ENCODE measurements at regions not wholly inside any gene's neighbourhood (a gene's known extent, or its start where the extent isn't known, plus 50 kb on each side); places are given as distances from the start of the nearest gene placed in this dataset.

DNA sequence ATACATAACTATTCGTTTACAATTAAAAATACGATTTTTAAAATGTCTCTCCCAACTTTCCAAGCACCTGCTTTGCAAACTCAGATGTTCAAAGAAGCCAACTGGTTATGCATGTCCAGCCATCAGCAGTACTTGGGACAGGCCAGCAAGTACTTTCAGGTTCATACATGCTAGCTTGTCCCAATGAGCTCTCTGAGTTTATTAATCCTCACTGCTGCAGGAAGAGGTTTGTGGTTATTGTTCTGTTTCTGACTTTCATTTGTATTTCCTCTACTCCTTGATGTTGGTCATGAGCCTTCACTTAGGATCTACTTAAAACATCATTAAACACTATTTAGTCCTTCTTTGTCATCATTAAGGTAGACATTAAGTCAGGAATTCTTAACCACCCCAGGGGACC is 374.1 kb downstream of the LRATD1 start:
- no peak for FAIRE-seq
- TF ChIP-seq CTCF (IDR thresholded peaks at IDR 0.05; ENCODE audit: insufficient read depth, missing control alignments) = no peak
- DNase-seq (ENCODE audit: insufficient read length, low spot score) = no peak

DNA sequence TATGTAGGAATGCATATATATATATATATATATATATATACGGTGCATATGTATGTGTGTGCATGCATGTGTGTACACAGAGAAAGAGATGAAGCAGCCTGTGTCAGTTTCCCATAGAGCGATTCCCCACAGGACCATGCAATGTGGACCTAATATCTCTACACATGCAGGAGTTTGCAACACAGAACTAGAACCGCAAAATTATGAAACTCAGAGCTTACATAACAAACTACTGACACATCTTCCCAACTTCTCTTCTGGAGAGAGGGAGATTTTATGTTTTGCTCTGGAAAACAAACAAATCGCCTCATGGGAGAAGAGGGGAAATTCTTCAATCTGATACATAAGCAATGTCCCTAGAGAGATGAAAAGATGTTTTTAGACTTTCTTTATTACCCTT is 377.2 kb downstream of the LRATD1 start:
- FAIRE-seq (no peak), DNase-seq (ENCODE audit: insufficient read length, low spot score) (no peak)
- TF ChIP-seq CTCF (IDR thresholded peaks at IDR 0.05; ENCODE audit: insufficient read depth, missing control alignments) = no peak

DNA sequence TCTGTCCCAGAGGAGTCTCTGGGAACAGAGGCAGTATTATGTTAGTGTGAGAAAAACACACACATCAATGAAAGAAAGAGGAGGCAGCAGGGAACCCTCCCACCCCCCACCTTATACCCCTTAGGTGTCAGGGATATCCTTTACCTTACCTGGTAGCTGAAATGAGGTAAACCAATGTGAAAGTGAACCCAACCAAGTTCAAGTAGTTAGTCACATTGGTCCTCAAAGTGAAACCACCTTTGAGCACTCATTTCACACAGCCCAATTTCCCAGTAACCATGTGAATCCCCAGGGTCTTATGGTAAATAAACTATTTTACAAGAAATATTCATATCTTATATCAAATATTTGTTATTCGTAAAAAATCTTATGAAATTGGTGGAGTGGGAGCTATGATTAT is 377.8 kb downstream of the LRATD1 start:
- TF ChIP-seq CTCF (IDR thresholded peaks at IDR 0.05; ENCODE audit: insufficient read depth, missing control alignments) = no peak
- DNase-seq (ENCODE audit: insufficient read length, low spot score) (no peak), FAIRE-seq (no peak)

DNA sequence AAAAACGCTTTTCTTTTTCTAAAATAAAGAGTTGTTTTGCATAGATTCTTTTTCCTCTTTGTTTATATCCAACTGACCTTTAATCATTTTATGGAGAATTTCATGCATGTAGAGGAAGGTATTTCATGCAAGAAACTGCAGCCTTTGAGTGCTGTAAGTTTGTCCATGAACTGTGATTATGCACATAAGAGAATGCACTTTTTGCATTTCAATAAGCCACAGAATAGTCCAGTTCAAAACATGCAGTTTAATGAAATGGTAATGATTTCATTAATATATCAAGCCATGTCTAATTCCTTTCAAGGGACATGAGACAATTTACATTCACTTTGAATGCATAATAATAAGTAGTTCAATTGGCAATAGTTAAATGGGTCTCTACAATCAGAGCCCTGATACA is 386.3 kb downstream of the LRATD1 start:
- peak; percentile 73 for FAIRE-seq
- no peak for TF ChIP-seq CTCF (IDR thresholded peaks at IDR 0.05; ENCODE audit: insufficient read depth, missing control alignments)
- DNase-seq (ENCODE audit: insufficient read length, low spot score) = no peak

DNA sequence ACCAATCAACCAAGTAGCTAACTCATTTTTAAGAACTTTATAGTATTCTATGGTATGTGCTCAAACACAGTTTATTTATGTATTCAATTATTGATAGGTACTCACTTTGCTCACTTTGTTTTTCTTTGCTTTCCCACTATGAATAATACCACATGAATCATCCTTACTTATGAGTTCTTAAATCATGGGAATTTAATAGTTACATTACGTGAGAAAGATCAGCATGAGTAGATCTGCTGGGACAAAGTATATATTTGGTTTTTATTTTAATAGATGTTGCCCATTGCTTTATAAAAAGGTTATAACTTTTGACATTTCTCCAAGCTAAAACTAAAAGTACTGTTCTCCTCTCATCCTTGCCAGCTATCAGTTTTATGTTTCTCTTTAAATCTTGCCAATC is 390.7 kb downstream of the LRATD1 start:
- DNase-seq (ENCODE audit: insufficient read length, low spot score) (no peak), FAIRE-seq (no peak)

GRCh38 chr2:15028406-15028805 is 395.9 kb downstream of the LRATD1 start:
- no peak for DNase-seq (ENCODE audit: insufficient read length, low spot score)
- FAIRE-seq = no peak
- TF ChIP-seq CTCF (IDR thresholded peaks at IDR 0.05; ENCODE audit: insufficient read depth, missing control alignments) = no peak

More for the DNA sequence above, 390.7 kb downstream of the LRATD1 start:
- no peak for TF ChIP-seq CTCF (IDR thresholded peaks at IDR 0.05; ENCODE audit: insufficient read depth, missing control alignments)

DNA sequence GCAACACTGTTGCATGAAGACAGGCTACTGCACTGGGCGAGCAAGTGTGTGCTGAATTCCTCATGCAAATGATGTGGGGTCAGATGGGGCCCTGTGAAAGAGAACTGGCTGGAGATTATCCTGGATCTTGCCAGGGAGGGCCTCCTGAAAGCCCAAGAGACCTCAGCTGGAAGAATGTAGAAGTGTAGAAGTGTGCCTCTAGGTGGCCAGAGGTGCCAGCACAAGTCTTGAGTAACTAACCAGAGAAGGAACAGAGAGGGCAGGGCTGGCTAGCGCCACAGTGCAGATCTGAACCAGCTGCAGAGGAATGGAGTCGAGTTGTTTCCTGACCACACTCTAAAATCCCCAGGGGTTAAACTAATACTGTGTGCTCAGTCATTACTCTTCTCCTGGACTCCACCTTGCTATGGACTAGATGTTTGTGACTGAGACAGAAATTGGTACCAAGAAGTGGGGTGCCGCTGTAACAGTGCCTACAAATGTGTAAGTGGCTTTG is 399.3 kb downstream of the LRATD1 start:
- FAIRE-seq (no peak), DNase-seq (ENCODE audit: insufficient read length, low spot score) (no peak)
- TF ChIP-seq CTCF (IDR thresholded peaks at IDR 0.05; ENCODE audit: insufficient read depth, missing control alignments) = no peak

Data from D721Med (cell line).